Fibroblast of pulmonary artery (primary cell): ENCODE measurements at regions not wholly inside any gene's neighbourhood (a gene's known extent, or its start where the extent isn't known, plus 50 kb on each side); places are given as distances from the start of the nearest gene placed in this dataset.
"Not testable (repeated sequence)": the region's sequence is repeated elsewhere in the genome, so short reads cannot be mapped to it uniquely, and the experiment has no call there.

ENCODE experiments used
- DNase-seq: peaks from one replicate; pipeline ENCODE4 v3.0.0-alpha.2; 2010; ENCODE audit warnings: low read depth
- H3K4me3 ChIP-seq: replicated peaks from 2 replicates; pipeline ENCODE4 v1.5.1; 2011; ENCODE audit warnings: low read depth, mild to moderate bottlenecking, control low read depth, low read length, moderate library complexity
- TF ChIP-seq, protein P1 (sequence below): IDR thresholded peaks from 2 replicates; pipeline ENCODE4 v1.5.1; 2011; ENCODE audit warnings: mild to moderate bottlenecking, control low read depth, low read length, inconsistent platforms; ENCODE audit errors: missing control alignments

DNA sequence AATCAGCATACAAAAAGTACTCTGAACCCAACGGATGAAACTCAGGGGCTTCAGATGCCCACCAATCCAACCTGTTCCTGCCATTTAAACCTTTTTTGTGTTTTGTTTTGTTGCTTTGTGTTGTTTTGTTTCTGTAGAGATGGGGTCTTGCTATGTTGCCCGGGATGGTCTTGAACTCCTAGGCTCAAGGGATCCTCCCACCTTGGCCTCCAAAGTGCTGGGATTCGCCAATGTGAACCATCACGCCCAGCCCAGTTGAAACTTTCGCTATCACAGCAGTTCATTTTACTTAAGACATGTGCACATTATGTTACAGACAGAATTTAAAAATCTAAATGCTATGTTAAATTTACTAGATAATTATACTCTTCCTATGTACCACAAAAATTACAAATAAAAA lies 101.6 kb downstream of the SKIDA1 start:
- DNase-seq: no peak

DNA sequence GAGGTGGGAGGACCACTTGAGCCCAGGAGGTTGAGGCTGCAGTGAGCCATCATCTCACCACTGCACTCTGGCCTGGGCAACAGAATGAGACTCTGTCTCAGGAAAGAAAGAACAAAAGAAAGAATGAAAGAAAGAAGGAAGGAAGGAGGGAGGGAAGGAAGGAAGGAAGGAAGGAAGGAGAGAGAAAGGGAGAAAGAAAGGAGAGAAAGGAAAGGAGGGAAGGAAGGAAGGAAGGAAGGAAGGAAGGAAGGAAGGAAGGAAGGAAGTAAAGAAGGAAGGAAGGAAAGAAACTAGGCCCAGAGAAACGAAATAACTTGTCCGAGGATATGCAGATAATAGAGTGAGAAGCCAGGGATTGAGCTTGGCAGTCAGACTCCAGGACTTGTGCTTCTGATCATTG lies 102.1 kb downstream of the SKIDA1 start:
- no peak overlapping the region for H3K4me3 ChIP-seq
- TF ChIP-seq, protein P1, sequence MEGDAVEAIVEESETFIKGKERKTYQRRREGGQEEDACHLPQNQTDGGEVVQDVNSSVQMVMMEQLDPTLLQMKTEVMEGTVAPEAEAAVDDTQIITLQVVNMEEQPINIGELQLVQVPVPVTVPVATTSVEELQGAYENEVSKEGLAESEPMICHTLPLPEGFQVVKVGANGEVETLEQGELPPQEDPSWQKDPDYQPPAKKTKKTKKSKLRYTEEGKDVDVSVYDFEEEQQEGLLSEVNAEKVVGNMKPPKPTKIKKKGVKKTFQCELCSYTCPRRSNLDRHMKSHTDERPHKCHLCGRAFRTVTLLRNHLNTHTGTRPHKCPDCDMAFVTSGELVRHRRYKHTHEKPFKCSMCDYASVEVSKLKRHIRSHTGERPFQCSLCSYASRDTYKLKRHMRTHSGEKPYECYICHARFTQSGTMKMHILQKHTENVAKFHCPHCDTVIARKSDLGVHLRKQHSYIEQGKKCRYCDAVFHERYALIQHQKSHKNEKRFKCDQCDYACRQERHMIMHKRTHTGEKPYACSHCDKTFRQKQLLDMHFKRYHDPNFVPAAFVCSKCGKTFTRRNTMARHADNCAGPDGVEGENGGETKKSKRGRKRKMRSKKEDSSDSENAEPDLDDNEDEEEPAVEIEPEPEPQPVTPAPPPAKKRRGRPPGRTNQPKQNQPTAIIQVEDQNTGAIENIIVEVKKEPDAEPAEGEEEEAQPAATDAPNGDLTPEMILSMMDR: no peak

More for the DNA sequence above, 101.6 kb downstream of the SKIDA1 start:
- TF ChIP-seq, protein P1: no peak
- H3K4me3 ChIP-seq: no peak overlapping the region

DNA sequence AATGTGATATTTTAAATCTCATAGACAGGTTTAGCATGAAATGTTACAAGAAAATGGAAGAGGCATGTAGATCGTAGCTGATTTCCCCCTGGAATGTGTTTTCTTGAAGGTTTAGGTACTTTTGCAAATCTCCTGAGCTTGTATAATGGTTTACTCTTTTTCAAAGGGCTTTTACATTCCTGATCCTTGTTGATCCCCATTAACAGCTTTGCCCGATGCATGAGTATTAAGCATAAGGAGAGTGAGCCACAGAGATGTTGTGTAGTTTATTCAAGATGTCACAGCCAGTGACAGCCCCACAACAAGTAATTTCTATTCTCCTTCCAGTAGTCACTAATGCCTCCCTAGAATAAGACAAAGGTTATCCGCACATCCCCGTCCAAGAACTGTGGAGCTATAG lies 103.7 kb downstream of the SKIDA1 start:
- no peak overlapping the region for H3K4me3 ChIP-seq
- DNase-seq: no peak
- TF ChIP-seq, protein P1: no peak

More for the DNA sequence above, 102.1 kb downstream of the SKIDA1 start:
- DNase-seq: no peak

DNA sequence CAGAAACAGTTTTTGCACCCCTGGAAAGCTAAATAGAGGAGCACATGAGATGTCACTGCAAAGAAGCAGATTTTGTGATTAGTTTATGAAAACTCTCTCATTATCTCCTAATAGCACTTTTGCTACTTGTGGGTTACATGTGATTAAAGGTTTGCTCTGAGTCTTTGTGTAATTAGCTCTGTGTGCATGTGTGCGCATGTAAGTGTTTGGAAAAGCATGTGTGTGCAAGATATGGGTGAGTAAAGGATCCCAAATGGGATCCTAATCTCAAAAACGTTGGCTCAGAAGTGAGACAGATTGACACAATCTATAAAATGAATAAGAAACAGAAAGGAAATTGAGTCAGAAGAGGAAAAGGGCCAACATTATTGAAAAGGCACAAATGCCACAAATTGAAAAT lies 104.5 kb downstream of the SKIDA1 start:
- DNase-seq: no peak
- H3K4me3 ChIP-seq: no peak overlapping the region
- TF ChIP-seq, protein P1: no peak

DNA sequence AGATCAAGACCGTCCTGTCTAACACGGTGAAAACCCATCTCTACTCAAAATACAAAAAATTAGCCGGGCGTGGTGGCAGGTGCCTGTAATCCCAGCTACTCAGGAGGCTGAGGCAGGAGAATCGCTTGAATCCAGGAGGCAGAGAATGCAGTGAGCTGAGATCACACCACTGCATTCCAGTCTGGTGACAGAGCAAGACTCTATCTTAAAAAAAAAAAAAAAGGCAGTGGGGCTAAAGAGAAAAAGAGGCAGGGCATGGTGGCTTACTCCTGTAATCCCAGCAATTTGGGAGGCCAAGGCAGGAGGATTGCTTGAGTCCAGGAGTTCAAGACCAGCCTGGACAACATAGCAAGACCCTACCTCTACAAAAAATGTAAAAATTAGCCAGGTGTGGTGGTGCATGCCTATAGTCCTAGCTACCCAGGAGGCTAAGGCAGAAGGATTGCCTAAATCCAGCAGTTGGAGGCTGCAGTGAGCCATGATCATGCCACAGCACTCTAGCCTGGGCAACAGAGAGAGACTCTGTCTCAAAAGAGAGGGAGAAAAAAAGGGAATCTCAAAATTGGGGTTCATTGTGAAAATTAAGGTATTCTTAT lies 106.4 kb downstream of the SKIDA1 start:
- not testable (repeated sequence) for H3K4me3 ChIP-seq
- DNase-seq: peak; percentile 38

DNA sequence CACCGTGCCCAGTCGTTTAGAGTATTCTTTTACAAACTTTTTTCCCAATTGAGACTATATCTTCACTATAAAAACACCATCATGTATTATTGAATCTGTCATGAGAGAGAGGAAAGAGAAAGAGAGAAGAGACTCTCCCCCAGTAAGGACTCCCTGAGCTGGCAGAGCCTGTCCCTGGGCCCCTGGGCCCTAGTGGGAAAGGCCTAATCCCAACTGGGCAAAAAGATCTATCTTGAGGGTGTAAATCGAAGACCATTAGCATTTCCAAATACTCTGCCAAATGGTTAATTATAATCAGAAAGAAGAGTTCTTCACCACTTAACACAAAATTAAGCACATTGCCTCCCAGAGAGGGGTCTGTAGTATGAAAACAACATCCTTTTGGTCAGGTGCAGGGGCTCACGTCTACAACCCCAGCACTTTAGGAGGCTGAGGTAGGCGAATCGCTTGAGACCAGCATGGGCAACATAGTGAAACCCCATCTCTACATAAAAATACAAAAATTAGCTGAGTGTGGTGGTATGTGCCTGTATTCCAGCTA lies 108.2 kb downstream of the SKIDA1 start:
- no peak for DNase-seq
- no peak overlapping the region for H3K4me3 ChIP-seq
- TF ChIP-seq, protein P1: no peak

DNA sequence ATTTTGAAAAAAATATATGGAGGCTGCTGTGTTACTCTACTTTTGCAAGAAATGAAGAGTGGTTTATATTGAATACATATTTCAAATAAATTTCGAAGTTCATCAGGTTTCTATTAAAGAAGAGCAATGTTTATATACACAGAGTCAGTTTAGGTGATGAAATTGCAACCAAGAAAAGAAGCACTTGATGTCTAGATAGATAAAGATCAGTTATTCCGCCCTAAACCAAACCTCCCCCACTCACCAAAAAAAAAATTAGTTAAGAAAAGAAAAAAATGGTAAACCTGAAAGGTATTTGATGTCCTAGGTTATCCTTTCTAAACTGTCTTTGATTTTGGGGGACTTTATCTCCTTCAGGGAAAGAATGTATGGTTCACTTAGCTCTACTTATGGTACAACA lies 111.8 kb downstream of the SKIDA1 start:
- no peak overlapping the region for H3K4me3 ChIP-seq
- no peak for DNase-seq
- TF ChIP-seq, protein P1: no peak
